H9 (cell line): ENCODE measurements at regions not wholly inside any gene's neighbourhood (a gene's known extent, or its start where the extent isn't known, plus 50 kb on each side); places are given as distances from the start of the nearest gene placed in this dataset.

Experiments used
- DNase-seq: peaks from one replicate; pipeline ENCODE4 v3.0.0-alpha.2; 2017
- H2AFZ ChIP-seq: one replicate; pipeline ENCODE4 v1.6.1; 2013; ENCODE audit warnings: mild to moderate bottlenecking, low read length, control low read depth, moderate library complexity
- H2AK5ac ChIP-seq: 2 replicates; pipeline ENCODE4 v1.6.1; 2013; ENCODE audit warnings: low read length, control low read depth, mixed read lengths; ENCODE audit not compliant: insufficient read length
- H2BK120ac ChIP-seq: one replicate; pipeline ENCODE4 v1.6.1; 2013; ENCODE audit warnings: low read depth, mild to moderate bottlenecking, low read length, control low read depth, inconsistent platforms; ENCODE audit not compliant: poor library complexity, severe bottlenecking
- H2BK12ac ChIP-seq: 2 replicates; pipeline ENCODE4 v1.6.1; 2013; ENCODE audit warnings: low read length, control low read depth, mixed read lengths, low read depth; ENCODE audit not compliant: insufficient read length
- H2BK15ac ChIP-seq: 2 replicates; pipeline ENCODE4 v1.6.1; 2013; ENCODE audit warnings: low read depth, low read length, control low read depth
- H2BK20ac ChIP-seq: one replicate; pipeline ENCODE4 v1.6.1; 2013; ENCODE audit warnings: low read depth, mild to moderate bottlenecking, low read length, control low read depth, inconsistent platforms; ENCODE audit not compliant: poor library complexity, severe bottlenecking
- H2BK5ac ChIP-seq: 2 replicates; pipeline ENCODE4 v1.6.1; 2013; ENCODE audit warnings: low read length, control low read depth, mixed read lengths; ENCODE audit not compliant: insufficient read length
- H3K14ac ChIP-seq: 2 replicates; pipeline ENCODE4 v1.6.1; 2013; ENCODE audit warnings: low read length, control low read depth; ENCODE audit not compliant: insufficient read depth
- H3K18ac ChIP-seq: 2 replicates; pipeline ENCODE4 v1.6.1; 2013; ENCODE audit warnings: low read depth, mild to moderate bottlenecking, mixed read lengths, low read length, control low read depth; ENCODE audit not compliant: insufficient read length
- H3K23ac ChIP-seq: 2 replicates; pipeline ENCODE4 v1.6.1; 2013; ENCODE audit warnings: low read length, control low read depth, mixed read lengths, low read depth; ENCODE audit not compliant: insufficient read length
- H3K23me2 ChIP-seq: 2 replicates; pipeline ENCODE4 v1.6.1; 2013; ENCODE audit warnings: low read depth, mild to moderate bottlenecking, mixed read lengths, low read length, control low read depth; ENCODE audit not compliant: insufficient read length, poor library complexity, severe bottlenecking
- H3K27ac ChIP-seq: 2 replicates; pipeline ENCODE4 v1.5.1; 2013; ENCODE audit warnings: low read length, control low read depth, mixed read lengths, low read depth; ENCODE audit not compliant: insufficient read length
- H3K27me3 ChIP-seq: 2 replicates; pipeline ENCODE4 v1.6.1; 2013; ENCODE audit warnings: low read length, control low read depth, inconsistent platforms; ENCODE audit not compliant: insufficient read depth
- H3K4ac ChIP-seq: 2 replicates; pipeline ENCODE4 v1.6.1; 2013; ENCODE audit warnings: low read depth, mild to moderate bottlenecking, control low read depth, inconsistent platforms, low read length, moderate library complexity
- H3K4me1 ChIP-seq: 2 replicates; pipeline ENCODE4 v1.6.1; 2013; ENCODE audit warnings: low read length, control low read depth, inconsistent platforms; ENCODE audit not compliant: insufficient read depth
- H3K4me2 ChIP-seq: 2 replicates; pipeline ENCODE4 v1.6.1; 2013; ENCODE audit warnings: low read length, control low read depth, mixed read lengths; ENCODE audit not compliant: insufficient read length, insufficient read depth
- H3K56ac ChIP-seq: 2 replicates; pipeline ENCODE4 v1.6.1; 2013; ENCODE audit warnings: low read depth, mild to moderate bottlenecking, mixed read lengths, low read length, control low read depth; ENCODE audit not compliant: insufficient read length
- H3K79me1 ChIP-seq: 2 replicates; pipeline ENCODE4 v1.6.1; 2013; ENCODE audit warnings: low read depth, mild to moderate bottlenecking, moderate library complexity, low read length, control low read depth, inconsistent platforms; ENCODE audit not compliant: insufficient read depth, poor library complexity, severe bottlenecking
- H3K79me2 ChIP-seq: 2 replicates; pipeline ENCODE4 v1.6.1; 2013; ENCODE audit warnings: low read length, control low read depth, inconsistent platforms; ENCODE audit not compliant: insufficient read depth
- H3K9ac ChIP-seq: 2 replicates; pipeline ENCODE4 v1.6.1; 2013; ENCODE audit warnings: low read length, control low read depth, mixed read lengths; ENCODE audit not compliant: insufficient read length; ENCODE audit errors: extremely low read depth
- H3K9me3 ChIP-seq: one replicate; pipeline ENCODE4 v1.6.1; 2013; ENCODE audit warnings: low read depth, low read length, inconsistent platforms; ENCODE audit not compliant: control insufficient read depth
- H3T11ph ChIP-seq: one replicate; pipeline ENCODE4 v1.6.1; 2013; ENCODE audit warnings: mild to moderate bottlenecking, low read length, control low read depth, inconsistent platforms
- H4K20me1 ChIP-seq: one replicate; pipeline ENCODE4 v1.6.1; 2013; ENCODE audit not compliant: control insufficient read depth, insufficient read length, insufficient read depth
- H4K5ac ChIP-seq: 2 replicates; pipeline ENCODE4 v1.6.1; 2013; ENCODE audit warnings: low read depth, mild to moderate bottlenecking, mixed read lengths, low read length, control low read depth; ENCODE audit not compliant: insufficient read length
- H4K8ac ChIP-seq: replicated peaks from 2 replicates; pipeline ENCODE4 v1.6.1; 2013; ENCODE audit warnings: low read length, control low read depth, mixed read lengths, low read depth; ENCODE audit not compliant: insufficient read length
- H4K91ac ChIP-seq: 2 replicates; pipeline ENCODE4 v1.6.1; 2013; ENCODE audit warnings: low read depth, mild to moderate bottlenecking, moderate library complexity, mixed read lengths, low read length, control low read depth; ENCODE audit not compliant: insufficient read length
- H3K27ac Mint-ChIP-seq, 3 experiments: 2 replicates in 2 of 3; 3 replicates in 1 of 3; pipeline ENCODE4 v1.8.0; 2020 to 2021; ENCODE audit warnings: mixed read lengths in 3 of 3, mild to moderate bottlenecking in 1 of 3, moderate library complexity in 1 of 3
- H3K27me3 Mint-ChIP-seq: 2 replicates; pipeline ENCODE4 v1.8.0; 2021; ENCODE audit warnings: low read depth, mild to moderate bottlenecking, moderate library complexity, mixed read lengths
- H3K36me3 Mint-ChIP-seq, 3 experiments: 2 replicates in 2 of 3; 3 replicates in 1 of 3; pipeline ENCODE4 v1.8.0; 2020 to 2021; ENCODE audit warnings: low read depth in 3 of 3, mixed read lengths in 3 of 3; ENCODE audit not compliant: insufficient read depth in 1 of 3
- H3K4me1 Mint-ChIP-seq, 2 experiments: 2 replicates each; pipeline ENCODE4 v1.8.0; 2020; ENCODE audit warnings: mixed read lengths in 2 of 2
- H3K4me3 Mint-ChIP-seq, 2 experiments: 2 replicates in 1 of 2; 3 replicates in 1 of 2; pipeline ENCODE4 v1.8.0; 2020 to 2021; ENCODE audit warnings: mild to moderate bottlenecking in 2 of 2, mixed read lengths in 2 of 2, moderate library complexity in 1 of 2
- H3K9me3 Mint-ChIP-seq, 2 experiments: 2 replicates in 1 of 2; 3 replicates in 1 of 2; pipeline ENCODE4 v1.8.0; 2020; ENCODE audit warnings: mild to moderate bottlenecking in 2 of 2, mixed read lengths in 2 of 2, moderate library complexity in 1 of 2
- CTCF ChIP-seq: fragments of 200-600 bp; sonication (generic); conservative IDR thresholded peaks from 3 replicates; pipeline ENCODE4 v1.8.0; 2021; ENCODE audit warnings: antibody characterized with exemption, mild to moderate bottlenecking
- WGBS: extraction: QIAGEN DNeasy Blood & Tissue Kit; methylation state at CpG from one replicate; pipeline ENCODE4 v1.1.7; 2013; ENCODE audit warnings: missing lambda C conversion rate, low lambda C conversion rate, mixed read lengths; ENCODE audit not compliant: insufficient read length; ENCODE audit errors: extremely low coverage; 5-methylcytosine and 5-hydroxymethylcytosine counted together

- peaks cover 8 to 9% of the 10 kb centered on the region in 2 experiments for H3K4me1 Mint-ChIP-seq
- Histone ChIP-seq H3K14ac (no peak overlapping the region), H3K27ac (no peak overlapping the region), H3K4ac (no peak overlapping the region), H3K23me2 (no peaks in the 10 kb centered on the region), H2AFZ (no peak overlapping the region), H4K20me1 (no peaks in the 10 kb centered on the region), H2BK12ac (no peak overlapping the region), H2BK20ac (no peak overlapping the region), H3K23ac (no peak overlapping the region), H3K56ac (no peak overlapping the region), H4K5ac (no peak overlapping the region), H2BK5ac (no peak overlapping the region), H2AK5ac (no peak overlapping the region), H3K79me1 (no peaks in the 10 kb centered on the region), H4K8ac (no peak overlapping the region), H2BK15ac (no peak overlapping the region), H3K27me3 (no peaks in the 10 kb centered on the region), H3K18ac (no peak overlapping the region), H3K4me2 (no peak overlapping the region), H2BK120ac (no peak overlapping the region), H3K9ac (no peak overlapping the region), H3K4me1 (no peaks in the 10 kb centered on the region; the same call in 1 of the 2 replicates), H3K9me3 (no peaks in the 10 kb centered on the region), H3K79me2 (no peaks in the 10 kb centered on the region), H4K91ac (no peak overlapping the region), H3T11ph (no peak overlapping the region)
- no CpG with 5 or more reads among the region's 2 CpGs for WGBS
- no peak overlapping the region; a peak in 2 of 7 replicates for H3K27ac Mint-ChIP-seq
- TF ChIP-seq CTCF = no peak
- DNase-seq = no peak
- peaks cover 0 to 9% of the 10 kb centered on the region in 2 experiments; a peak in 4 of 5 replicates for H3K9me3 Mint-ChIP-seq
- H3K4me3 Mint-ChIP-seq = no peak overlapping the region
- no peaks in the 10 kb centered on the region for H3K27me3 Mint-ChIP-seq
- H3K36me3 Mint-ChIP-seq = peaks cover 0 to 3% (median 0%) of the 10 kb centered on the region in 3 experiments; a peak in 2 of 7 replicates
Measured at GRCh38 chr6:147117011-147117410, 87.2 kb upstream of the STXBP5 start.
